HG03135 (cell line): ENCODE measurements at regions not wholly inside any gene's neighbourhood (a gene's known extent, or its start where the extent isn't known, plus 50 kb on each side); places are given as distances from the start of the nearest gene placed in this dataset.

Source experiments
- ATAC-seq: cut with Tn5 transposase; IDR thresholded peaks from one replicate; pipeline ENCODE4 v1.9.1; 2021; ENCODE audit warnings: mild to moderate bottlenecking, moderate library complexity; ENCODE audit not compliant: unreplicated experiment

DNA sequence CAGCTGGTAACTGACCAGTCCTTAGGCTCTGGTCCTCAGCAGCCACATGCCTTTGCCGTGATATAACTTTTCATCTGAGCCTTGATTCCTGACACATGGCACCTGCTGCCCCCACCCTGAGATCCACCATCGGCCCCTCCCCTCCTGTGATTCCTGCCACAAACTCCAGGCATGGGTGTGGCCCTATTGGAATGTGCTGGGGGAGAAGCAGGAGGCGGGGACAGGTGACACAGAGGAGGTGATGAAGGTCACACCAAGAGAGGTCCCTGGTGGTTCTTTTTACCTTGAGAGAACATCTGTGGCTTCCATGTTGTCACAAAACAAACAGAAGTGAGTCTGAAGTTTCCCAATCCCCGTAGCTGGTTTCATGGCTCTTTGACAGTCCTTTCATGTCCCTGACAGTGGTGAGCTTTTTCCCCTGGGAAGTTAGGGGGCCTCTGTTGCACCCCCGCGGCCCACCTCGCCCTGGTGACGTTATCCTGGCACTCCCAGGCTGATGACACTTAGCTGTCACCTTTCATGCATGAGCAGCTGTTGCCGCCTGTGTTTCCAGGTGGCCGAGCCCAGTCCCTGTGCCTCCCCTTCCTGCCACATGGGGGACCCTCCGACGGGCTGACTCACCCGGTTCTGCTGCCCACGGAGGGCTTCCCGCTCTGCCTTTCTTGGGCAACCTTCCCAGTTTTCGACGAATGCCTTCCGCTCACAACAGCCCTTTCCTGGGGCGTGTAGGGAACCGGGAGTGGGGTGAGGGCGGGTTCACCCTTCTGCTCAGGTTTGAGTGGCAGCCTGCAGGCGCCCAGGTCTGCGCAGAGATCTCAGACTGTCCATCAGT is 66.3 kb upstream of the GLI2 start:
- no peak for ATAC-seq

GRCh38 chr2:120669971-120670370 is 65.7 kb upstream of the GLI2 start:
- no peak for ATAC-seq

DNA sequence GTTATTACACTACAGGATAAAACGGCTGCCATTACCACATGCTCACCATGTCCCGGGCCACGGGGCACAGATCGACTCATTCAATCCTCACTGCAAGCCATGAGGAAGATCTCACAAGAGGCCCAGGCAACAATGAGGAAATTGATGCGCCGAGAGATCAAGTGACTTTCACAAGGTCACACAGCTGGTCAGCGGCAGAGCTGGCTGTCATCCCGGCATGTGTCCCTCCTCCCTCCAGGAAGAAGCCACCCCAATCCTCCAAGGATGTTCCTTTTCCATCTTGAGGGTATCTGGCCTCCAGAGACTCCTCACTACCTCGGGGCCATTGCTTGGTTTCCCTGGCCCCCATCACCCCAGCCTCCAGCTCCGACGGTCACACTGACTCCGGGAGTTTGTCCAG is 65.3 kb upstream of the GLI2 start:
- ATAC-seq: no peak

DNA sequence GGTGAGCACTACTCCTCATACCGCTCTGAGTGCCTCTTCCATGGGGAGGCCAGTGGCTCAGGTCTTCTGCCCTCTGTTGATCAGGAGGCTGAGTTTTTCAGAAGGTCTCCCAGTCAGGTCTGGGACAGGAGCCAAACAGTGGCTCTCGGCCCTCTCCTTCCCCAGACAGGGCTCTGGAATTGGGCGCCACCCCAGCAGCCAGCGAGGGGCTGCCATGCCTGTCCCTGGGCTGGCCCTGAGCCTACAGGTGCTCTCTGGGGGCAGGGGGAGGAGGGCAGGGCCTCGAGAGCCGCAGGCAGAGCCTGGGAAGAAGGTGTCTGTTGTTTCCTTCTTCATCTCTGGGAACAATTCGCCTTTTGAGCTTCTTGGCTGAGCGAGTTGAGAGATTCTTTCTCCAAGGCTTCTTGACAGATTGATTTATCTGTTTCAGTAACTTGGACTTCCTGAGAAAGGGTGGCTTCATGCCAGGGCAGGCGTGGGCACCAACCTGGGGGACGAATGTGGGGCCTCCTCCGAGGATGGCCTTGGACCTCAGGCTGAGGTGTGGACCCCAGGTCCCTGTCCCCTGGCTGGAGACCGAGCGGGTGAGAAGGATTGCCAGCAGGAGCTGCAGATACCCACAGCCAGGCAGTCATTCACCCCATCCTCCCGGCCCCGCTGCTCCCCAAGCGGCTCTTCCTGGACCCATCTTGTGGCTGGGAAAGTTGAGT is 64.7 kb upstream of the GLI2 start:
- no peak for ATAC-seq

DNA sequence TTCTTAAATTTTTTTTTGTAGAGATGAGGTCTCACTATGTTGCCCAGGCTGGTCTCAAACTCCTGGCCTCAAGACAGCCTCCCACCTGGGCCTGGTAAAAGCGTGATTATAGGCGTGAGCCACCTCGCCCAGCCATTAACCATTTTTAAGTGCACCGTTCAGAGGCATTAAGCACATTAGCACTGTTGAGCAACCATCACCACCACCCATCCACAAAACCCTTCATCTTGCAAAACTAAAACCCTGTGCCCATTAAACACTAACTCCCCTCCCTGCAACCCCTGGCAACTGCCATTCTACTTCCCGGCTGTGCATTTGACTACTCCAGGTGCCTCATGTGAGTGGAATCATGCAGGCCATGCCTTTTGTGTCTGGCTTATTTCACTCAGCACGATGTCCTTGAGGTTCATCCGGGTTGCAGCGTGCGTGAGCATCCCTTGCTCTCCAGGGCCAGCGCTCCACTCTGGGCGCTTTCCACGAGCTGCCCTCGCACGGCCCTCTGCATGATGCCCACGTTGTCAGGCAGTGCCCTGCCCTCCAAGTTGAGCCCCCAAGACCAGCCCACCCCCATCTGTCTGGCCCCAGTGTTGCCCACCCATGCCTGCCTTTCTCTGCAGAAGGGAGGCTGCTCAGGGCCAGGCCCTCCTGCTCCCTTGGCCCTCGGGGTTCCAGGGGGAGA is 63.0 kb upstream of the GLI2 start:
- ATAC-seq: no peak

- no peak for ATAC-seq
Observed at GRCh38 chr2:120673205-120673550, 62.5 kb upstream of the GLI2 start.

DNA sequence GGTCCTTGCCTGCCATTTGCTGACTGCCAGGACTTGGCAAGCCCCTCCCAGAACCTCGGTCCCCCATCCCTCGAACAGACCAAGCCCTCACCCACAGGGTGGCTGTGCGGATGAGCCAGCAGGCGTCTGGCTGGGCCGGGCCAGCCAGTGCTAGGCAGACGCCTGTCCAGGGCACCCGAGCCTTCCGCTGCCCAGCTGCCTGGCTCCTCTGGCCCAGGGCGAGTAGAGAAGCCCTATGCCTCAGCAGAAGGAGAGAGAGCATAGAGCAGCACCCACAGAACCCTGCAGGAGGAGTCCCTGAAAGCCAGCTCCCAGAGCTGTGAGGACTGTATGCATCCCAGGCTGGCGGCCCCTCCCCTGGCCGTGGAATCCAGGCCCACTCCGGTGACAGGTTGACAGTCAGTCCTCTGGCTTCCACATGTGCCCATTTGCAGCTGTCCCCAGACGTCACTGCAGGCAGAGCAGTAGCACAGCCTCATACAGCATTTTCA is 62.1 kb upstream of the GLI2 start:
- no peak for ATAC-seq

- no peak for ATAC-seq
Observed at GRCh38 chr2:120674246-120675170, 61.2 kb upstream of the GLI2 start.

GRCh38 chr2:120675460-120676130 is 60.1 kb upstream of the GLI2 start:
- peak; percentile 52 for ATAC-seq

GRCh38 chr2:120677221-120677620 is 58.4 kb upstream of the GLI2 start:
- ATAC-seq: no peak

GRCh38 chr2:120677696-120678247 is 57.9 kb upstream of the GLI2 start:
- ATAC-seq: no peak

DNA sequence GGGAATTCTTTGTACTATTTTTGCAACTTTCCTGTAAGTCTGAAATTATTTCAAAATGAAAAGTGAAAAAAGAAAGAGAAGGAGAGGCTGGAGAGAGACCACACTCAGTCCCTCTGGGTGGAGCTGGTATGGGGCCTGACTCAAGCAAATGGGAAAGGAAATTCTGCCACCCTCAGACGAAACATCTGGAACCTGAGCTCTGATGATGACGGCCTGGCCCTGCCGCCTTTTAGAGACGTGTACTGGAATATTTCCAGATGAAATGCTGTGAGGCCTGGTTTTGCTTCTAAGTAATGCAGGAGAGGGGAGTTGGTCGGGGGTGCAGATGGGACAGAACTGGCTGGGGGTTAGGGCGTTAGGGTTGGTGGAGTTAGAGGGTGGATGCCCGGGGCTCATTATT is 57.4 kb upstream of the GLI2 start:
- no peak for ATAC-seq

DNA sequence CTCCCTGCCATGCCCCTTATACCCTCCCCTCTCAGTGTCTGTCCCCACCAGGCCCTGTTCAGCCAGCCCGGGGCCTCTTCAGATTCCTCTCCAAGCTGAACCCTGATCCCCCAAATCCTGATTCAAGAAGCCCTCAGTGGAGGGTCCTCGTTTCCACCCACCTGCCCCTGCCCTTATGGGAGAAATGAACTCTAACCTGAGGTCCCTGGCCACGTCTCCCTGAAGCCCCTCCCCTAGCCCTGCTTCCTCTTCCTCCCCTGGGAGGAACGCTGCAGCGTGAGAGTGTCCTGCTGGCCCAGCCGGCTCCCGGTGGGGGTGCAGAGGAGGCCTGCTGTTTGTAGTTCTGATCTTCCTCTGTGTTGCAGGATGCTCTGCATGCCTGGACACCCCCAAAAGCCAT is 56.7 kb upstream of the GLI2 start:
- ATAC-seq: no peak

GRCh38 chr2:120679526-120679925 is 56.1 kb upstream of the GLI2 start:
- ATAC-seq: no peak

DNA sequence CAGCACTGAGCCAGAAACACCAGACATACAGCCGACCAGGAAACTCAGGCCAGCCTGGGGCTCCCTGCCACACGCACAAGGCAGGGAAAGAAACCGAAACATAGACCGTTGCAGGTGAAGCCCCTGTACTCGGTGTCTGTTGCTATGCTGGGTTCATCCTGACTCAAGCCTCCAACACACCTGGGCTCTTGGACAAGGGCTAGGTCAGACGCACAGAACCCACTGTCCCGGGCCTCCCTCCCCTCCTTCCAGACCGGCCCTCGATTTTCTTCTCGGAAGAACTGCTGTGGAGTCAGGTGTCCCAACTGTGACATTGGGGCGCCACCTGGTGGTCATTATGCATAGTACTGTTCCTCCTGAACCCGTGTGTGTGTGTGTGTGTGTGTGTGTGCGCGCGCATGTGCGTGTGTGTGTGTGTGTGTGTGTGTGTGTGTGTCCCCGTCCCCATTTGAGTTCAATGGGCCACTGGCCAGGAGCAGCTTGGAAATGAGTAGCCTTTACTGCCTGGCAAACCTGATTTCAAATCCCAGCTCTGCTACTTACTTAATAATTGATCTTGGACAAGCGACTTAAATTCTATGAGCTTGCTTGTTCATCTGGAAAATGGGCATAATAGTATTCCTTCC is 55.4 kb upstream of the GLI2 start:
- peak; percentile 75 for ATAC-seq

GRCh38 chr2:120681181-120681580 is 54.5 kb upstream of the GLI2 start:
- ATAC-seq: no peak

DNA sequence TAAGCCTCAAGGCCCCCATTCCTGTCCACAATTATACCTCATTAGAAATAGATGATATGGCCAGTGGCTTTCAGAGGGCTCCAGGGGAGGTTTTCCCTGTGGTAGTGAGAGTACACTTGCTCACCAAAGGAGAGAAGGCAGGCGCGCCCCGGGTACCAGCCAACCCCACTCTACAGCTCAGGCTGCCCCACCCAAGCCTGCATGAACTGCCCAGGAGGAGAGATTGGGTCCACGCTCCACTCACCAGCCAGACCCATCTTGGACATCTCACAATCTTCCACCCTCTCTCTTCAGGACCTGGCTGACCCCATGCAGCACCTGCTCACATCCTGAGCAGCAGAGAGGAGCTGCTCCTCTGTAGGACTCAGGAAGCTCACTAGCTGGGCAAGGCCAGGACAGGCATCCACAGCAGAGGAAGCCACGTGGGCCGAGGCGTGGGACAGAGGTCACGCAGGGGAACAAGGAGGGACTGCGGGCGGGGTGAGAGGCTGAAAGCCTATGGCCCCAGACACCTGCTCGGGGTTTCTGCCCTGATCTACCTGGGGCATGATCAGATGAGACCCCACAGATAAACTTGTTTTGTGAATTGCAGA is 53.9 kb upstream of the GLI2 start:
- ATAC-seq: no peak

GRCh38 chr2:120682654-120683053 is 53.0 kb upstream of the GLI2 start:
- no peak for ATAC-seq

- no peak for ATAC-seq
Observed at GRCh38 chr2:120683081-120683480, 52.6 kb upstream of the GLI2 start.
